Esophagus muscularis mucosa (tissue), 4 donors: ENCODE measurements at regions not wholly inside any gene's neighbourhood (a gene's known extent, or its start where the extent isn't known, plus 50 kb on each side); places are given as distances from the start of the nearest gene placed in this dataset.

Experiments
- EP300 ChIP-seq: sonication (generic); formaldehyde crosslinking; IDR thresholded peaks from one replicate; pipeline ENCODE4 v1.6.1; 2017; ENCODE audit warnings: antibody characterized with exemption
- POLR2A ChIP-seq: fragments of 450-650 bp; IDR thresholded peaks from one replicate; pipeline ENCODE4 v1.6.1; 2017; ENCODE audit warnings: antibody characterized with exemption, moderate library complexity, mild to moderate bottlenecking, low read depth
- TF ChIP-seq, protein P1 (sequence below), 3 experiments: fragments of 200-600 bp in 2 of 3; fragments of 450-650 bp in 1 of 3; sonication (generic) in 2 of 3; IDR thresholded peaks; one replicate each; pipeline ENCODE4 v1.5.1; 2017 to 2019; ENCODE audit warnings: antibody characterized with exemption in 3 of 3, mild to moderate bottlenecking in 2 of 3, moderate library complexity in 1 of 3

DNA sequence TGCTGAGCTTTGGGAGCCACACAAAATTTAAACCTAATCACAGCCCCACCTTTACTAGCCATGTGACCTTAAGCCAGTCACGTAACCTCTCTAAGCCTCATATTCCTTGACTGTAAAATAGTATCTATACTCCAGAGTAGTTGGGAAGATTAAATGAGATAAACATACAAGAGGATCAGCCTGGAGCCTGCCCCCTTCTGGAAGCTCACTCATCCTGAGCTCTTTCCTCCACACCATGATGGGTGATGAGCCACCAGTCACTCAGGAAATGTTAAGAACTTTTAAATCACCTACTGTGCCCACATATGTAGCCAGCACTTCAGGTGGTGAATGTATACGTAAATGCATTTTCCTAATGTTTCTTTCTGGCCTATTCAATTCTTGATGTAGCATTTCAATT lies 195.9 kb upstream of the DDX18 start:
- TF ChIP-seq, protein P1, sequence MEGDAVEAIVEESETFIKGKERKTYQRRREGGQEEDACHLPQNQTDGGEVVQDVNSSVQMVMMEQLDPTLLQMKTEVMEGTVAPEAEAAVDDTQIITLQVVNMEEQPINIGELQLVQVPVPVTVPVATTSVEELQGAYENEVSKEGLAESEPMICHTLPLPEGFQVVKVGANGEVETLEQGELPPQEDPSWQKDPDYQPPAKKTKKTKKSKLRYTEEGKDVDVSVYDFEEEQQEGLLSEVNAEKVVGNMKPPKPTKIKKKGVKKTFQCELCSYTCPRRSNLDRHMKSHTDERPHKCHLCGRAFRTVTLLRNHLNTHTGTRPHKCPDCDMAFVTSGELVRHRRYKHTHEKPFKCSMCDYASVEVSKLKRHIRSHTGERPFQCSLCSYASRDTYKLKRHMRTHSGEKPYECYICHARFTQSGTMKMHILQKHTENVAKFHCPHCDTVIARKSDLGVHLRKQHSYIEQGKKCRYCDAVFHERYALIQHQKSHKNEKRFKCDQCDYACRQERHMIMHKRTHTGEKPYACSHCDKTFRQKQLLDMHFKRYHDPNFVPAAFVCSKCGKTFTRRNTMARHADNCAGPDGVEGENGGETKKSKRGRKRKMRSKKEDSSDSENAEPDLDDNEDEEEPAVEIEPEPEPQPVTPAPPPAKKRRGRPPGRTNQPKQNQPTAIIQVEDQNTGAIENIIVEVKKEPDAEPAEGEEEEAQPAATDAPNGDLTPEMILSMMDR (IDR thresholded peaks at IDR 0.05) = no peak
- no peak for TF ChIP-seq POLR2A
- no peak for TF ChIP-seq EP300
